ENCODE measurements at regions not wholly inside any gene's neighbourhood (a gene's known extent, or its start where the extent isn't known, plus 50 kb on each side); places are given as distances from the start of the nearest gene placed in this dataset.
"Not testable (repeated sequence)": the region's sequence is repeated elsewhere in the genome, so short reads cannot be mapped to it uniquely, and the experiment has no call there.

DNA sequence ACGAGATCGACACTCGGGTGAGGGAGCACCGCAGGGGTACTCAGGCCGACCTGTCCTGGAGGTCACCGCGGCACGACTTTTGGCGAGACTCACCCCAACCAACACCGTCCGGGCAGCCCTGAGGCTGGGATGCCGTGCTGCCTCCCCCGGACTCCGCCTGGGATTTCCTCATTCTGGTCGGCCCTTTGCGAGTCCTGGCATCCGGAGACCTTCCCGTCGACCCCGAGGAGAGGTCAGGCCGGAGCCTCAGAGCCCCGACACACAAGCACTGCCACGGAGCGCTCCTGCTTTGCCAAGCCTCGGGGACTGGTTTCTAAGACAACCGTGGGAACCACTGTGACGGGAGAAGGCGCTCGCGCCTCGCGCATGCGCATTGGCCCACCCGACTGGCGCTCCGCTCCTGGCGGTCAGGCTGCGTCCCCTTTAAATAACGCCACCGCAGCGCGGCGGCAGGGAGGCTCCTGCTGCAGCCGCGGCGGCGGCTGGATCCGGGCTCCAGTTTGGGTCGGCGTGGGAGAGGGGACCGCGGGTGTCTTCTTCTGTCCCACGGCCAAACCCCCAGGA lies 166.4 kb upstream of the ZNF337 start:
- DNase-seq: peak; percentile 95

DNA sequence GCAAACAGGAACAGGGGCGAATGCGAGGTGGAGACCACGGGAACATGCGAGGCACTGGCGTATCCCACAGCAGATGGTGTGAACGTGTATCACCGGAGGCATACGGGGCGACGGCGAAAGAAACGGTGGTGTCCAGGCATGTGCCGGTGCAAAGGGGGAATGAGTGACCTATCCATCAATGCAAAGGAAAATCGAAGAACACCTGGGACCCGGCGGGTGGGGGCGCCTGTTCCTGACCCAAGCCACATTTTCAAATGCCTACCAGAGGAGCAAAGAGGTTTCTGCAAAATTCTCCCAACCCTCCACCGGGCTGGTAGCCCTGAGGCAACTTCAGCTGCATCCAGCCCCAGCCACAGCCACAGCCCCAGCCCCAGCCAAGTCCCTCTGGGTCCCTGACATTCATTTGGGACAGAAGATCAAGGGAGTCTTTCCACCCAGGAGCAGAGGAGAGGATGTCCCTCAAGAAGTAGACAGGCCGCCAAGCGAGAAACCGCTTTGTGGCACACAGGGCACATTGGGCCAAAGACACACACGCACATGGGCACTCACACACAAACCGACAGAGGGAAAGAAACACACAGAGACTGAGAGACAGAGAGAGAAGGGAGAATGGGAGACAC lies 164.0 kb upstream of the ZNF337 start:
- peak; percentile 28 for DNase-seq

DNA sequence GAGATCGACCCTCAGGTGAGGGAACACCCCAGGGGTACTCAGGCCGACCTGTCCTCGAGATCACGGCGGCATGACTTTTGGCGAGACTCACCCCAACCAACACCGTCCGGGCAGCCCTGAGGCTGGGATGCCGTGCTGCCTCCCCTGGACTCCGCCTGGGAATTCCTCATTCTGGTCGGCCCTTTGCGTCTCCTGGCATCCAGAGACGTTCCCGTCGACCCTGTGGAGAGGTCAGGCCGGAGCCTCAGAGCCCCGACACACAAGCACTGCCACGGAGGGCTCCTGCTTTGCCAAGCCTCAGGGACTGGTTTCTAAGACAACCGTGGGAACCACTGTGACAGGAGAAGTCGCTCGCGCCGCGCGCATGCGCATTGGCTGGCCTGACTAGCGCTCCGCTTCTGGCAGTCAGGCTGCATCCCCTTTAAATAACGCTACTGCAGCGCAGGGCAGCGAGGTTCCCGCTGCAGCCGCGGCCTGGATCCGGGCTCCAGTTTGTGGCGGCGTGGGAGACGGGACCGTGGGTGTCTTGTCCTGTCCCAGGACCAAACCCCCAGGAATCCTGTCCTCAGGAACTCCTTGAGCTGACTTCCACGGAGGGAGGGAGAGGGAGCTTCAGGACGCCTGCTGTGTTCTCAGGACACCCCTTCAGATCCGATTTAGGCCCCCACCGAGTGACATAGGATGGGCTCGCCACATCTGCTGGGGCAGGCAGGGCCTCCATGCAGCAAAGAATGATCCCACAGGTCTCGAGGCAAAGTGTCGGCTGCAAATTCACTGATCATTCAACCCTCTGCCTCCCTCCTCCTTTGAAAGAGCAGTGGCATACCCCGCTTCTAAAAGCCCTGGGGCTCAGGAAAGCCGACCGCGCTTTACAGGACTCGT lies 163.2 kb upstream of the ZNF337 start:
- peak; percentile 91 for DNase-seq

DNA sequence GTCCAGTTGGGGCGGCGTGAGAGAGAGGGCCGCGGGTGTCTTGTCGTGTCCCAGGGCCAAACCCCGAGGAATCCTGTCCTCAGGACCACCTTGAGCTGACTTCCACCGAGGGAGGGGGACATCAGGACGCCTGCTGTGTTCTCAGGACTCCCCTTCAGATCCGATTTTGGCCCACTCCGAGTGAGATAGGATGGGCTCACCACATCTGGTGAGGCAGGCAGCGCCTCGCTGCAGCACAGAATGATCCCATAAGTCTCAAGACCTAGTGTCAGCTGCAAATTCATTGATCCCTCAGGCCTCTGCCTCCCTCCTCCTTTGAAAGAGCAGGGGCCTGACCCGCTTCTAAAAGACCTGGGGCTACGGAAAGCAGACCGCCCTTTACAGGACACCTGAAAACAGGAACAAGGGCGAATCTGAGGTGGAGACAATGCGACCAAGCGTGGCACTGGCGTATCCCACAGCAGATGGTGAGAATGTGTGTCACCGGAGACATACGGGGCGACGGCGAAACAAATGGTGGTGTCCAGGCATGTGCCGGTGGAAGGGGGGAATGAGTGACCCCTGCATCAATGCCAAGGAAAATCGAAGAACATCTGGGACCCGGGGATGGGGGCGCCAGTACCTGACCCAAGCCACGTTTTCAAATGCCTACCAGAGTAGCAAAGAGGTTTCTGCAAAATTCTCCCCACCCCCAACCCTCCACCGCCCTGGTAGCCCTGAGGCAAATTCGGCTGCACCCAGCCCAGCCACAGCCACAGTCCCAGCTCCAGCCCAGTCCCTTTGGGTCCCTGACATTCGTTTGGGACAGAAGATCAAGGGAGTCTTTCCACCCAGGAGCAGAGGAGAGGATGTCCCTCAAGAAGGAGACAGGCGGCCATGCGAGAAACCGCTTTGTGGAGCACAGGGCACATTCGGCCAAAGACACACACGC lies 162.1 kb upstream of the ZNF337 start:
- DNase-seq: peak; percentile 45

DNA sequence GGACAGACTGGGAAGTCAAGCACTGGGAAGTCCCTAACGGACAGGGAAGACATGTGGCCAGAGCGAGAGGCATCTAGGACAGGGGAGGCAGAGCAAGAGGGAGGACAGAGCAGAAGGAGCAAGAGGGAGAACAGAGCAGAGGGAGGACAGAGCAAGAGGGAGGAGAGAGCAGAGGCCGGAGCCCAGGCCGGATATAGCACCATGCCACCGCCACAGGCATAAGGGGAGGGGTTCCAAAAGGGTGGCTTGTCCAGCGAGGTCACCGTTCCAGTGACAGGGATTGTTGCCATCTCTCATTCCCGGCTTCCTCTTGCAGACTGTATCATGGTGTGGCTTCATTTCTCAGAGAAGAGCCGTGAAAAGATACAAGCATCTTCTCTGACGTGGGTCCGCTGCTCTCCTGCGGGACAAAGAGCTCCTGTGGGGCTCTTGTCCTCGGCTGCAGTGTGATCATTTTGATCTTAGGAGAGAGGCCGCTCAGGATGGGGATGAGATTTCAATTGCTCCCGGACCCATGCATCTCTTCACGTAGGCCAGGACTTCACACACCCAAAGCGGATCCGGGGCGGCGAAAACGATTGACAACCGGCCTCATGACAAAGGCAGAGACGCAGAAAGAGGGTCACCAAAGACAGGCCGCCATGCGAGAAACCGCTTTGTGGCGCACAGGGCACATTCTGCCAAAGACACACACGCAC lies 160.6 kb upstream of the ZNF337 start:
- DNase-seq: not testable (repeated sequence)

DNA sequence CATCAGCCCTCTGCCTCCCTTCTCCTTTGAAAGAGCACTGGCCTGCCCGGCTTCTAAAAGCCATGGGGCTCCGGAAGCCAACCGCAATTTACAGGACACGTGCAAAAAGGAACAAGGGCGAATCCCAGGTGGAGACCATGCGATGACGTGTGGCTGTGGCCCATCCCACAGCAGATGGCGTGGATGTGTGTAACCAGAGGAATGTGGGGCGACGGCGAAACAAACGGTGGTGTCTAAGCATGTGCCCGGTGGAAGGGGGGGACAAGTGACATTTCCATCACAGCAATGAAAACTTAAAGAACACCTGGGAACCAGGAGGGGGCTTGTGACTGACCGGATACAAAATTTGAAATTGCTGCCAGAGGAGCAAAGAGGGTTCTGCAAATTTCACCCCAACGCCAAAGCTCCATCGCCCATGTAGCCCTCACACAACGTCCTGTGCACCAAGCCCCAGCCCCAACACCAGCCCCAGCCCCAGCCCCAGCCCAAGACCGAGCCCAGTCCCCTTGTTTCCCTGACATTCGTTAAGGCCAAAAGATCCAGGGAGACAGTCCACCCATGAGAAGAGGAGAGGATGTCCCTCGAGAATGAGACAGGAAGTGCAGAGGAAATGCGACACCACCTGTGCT lies 159.7 kb upstream of the ZNF337 start:
- DNase-seq: no peak

DNA sequence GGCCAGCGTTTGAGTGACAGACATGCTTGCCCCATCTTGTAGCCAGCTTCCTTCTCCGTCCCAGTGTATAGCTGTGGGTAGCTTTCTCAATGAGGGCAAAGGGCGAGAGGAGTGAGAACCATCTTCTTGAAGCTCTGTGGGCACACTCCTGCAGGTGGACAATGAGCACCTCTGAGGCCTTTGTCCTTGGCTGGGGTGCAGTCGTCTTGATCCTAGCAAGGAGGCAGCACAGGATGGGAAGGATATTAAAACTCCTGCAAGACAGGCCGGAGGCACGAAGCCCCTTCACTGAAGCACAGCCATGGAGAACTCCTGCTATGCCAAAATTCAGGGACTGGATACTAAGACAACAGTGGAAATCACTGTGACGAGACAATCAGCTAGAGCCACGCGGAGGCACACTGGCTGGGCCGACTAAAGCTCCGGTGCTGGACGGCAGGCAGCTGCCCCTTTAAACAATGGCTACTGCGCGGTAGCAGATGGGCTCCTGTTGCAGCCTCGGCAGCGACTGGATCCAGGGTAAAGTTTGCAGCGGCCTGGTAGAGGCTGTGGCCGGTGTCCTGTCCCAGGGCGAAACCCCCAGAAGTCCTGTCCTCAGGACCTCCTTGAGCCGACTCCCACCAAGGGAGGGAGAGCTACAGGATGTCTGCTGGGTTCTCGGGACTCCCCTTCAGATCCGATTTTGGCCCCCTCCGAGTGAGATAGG lies 159.0 kb upstream of the ZNF337 start:
- not testable (repeated sequence) for DNase-seq

DNA sequence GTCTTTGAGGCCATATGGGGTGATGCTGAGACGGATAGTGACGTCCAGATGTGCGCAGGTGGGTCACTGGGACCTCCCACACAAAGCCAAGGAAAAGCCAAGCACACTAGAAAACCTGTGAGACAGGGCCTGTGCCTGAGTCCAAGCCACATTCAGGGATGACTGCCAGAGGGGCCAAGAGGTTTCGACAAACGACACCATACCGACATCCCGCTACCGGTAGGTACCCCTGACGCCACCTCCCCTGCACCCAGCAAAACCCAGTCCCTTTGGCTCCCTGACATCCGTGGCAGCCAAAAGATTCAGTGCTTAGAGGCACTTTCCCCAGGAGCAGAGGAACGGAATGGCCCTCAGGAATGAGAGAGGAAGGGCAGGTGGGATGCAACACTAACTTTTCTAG lies 158.0 kb upstream of the ZNF337 start:
- DNase-seq: not testable (repeated sequence)

DNA sequence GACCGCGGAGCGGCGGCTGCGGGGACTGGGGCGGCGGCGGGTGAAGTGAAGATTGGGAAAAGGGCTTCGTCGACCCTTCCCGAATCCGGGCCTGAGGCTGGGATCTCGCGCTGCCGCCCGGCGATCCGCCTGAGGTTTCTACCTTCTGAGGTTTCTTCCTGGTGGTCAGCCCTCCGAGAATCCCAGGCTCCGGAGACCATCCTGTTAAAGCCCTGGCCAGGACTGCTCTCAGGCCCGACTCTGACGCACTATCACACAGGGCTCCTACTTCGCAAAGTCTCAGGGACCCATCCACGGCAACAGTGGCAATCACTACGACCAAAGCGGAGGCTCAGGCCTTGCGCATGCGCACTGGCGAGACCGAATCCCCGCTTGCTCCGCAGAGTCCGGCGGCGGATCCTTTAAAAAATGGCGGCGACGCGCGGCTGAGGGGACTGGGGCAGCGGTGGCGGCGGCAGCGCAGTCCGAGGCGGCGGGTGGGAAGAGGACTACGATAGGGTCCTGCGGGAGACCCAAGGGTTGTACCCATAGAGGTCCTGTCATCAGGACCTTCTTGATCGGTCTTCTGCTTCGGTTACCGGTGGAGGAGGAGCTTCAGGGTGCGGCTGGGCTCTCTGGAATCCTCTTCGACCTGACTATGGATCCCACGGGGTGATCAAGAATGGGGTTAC lies 157.2 kb upstream of the ZNF337 start:
- peak; percentile 90 for DNase-seq

DNA sequence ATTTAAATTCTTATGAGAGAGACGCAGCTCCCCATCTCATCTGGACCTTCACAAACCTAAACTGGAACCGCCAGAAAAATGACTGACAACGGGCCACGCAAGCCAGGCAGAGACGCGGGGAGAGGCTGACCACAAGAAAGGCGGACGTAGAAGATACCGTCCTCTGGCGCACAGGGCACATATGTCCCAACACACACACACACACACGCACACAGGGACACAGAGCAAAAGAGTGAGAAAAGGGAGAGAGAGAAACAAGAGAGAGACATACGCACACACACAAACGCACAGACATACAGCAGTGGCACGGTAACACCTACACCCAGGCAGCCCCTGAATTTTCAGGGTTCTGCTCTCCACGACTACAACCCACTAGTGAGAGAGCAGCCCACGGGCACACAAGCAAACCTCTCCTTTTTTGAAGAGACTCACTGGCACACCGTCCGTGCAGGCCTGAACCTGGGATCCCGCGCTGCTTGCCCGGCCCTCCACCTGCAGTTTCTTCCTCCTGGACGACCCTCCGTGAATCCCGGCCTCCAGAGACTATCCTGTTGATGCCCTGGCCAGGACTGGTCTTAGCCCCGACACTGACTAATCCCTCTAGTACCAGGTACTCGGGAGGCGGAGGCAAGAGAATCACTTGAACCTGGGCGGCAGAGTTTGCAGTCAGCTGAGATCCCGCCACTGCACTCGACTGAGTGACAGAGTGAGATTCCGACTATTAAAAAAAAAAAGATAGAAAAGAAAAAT lies 156.5 kb upstream of the ZNF337 start:
- DNase-seq: peak; percentile 47

DNA sequence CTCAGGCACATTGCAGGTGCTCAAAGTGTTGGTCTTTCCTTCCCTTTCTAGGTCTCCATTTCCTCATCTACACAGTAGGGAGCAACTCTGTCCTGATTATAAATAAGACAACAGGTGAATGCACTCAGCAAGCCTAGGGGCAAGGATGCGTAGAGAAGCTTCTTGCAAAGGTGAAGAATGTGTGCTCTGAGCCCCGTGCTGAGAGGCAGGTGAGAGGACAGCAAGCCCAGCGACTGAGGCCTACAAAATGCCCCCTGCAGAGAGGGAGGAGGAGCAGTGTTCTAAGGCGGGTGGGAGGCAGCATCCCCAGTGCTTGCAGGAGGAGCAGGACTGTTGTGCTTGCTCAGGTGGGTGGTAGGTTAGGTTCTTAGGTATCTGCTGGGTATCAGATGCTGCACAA lies 153.5 kb upstream of the ZNF337 start:
- DNase-seq: not testable (repeated sequence)

DNA sequence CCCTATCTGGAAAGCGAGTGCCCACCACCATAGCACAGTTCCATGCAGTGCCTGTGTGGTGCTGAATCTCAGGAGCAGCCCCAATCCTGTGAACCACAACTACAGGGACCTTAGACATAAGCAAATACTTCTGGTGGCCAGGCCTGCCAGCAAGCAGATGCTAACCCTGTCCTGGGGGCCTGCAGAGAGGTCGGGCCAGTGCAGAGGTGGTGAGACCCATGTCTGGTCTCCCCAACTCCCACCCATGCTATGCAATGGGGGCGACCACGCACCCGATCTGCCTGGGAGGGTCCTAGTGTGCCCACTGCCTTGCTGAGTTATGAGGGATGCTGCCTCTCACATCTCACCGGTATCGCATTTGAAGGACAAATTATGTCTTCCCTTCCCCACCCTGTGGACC lies 151.6 kb upstream of the ZNF337 start:
- DNase-seq: no peak

DNA sequence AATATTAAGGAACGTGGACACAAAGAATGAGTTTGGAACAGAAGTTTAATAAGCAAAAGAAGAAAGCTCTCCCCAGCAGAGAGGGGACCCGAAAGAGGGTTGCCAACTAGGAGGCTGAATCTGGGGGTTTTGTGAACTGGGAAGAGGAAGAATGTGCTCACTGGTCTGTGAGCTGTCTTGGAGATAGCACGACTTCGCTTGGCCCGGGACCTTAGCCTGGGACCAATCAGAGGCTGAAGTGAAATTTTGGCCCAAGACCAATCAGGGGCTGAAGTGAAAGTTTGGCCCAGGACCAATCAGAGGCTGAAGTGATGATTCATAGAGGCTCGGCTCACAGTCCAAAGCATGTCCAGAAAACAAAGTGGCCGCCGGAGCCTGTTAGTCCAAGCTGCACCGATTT lies 148.0 kb upstream of the ZNF337 start:
- not testable (repeated sequence) for DNase-seq

DNA sequence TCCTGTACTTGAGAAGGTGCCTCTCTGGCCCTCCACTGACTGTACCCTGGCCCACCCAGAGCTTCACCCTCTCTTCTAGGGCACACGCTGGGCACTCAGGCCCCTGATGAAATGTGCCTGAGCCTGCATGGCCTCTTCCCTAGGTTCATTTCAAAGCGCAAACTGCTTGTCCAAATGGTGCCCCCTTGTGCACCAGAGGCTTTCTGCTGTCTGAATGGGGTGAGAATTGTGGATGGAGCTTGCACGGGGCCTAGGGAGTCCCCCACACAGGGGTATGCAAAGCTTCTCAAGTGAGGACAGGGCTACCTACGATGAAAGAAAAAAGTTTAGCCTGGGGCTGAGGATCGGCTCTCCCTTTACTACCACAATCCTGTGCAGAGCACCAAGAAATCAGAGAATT lies 116.9 kb upstream of the ZNF337 start:
- not testable (repeated sequence) for DNase-seq

DNA sequence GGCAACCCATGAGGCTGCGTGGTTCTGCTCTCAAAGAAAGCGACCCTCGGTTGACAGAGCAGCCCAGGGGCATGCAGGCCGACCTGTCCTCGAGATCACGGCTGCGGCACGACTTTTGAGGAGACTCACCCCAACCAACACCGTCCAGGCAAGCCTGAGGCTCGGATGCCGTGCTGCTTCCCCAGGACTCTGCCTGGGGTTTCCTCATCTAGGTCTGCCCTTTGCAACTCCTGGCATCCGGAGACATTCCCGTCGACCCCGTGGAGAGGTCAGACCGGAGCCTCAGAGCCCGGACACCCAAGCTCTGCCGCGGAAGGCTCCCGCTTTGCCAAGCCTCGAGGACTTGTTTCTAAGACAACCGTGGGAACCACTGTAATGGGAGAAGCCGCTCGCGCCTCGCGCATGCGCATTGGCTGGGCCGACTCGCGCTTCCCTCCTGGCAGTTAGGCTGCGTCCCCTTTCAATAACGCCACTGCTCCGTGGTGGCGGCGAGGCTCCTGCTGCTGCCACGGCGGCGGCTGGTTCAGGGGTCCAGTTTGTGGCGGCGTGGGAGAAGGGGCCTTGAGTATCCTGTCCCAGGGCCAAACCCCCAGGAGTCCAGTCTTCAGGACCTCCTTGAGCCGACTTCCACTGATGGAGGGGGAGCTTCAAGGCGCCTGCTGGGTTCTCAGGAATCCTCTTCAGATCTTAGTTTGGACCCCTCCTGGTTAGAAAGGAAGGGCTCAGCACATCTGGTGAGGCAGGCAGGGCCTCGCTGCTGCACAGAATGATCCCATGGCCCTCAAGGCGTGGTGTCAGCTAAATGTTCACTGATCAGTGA lies 101.7 kb upstream of the ZNF337 start:
- not testable (repeated sequence) for DNase-seq

DNA sequence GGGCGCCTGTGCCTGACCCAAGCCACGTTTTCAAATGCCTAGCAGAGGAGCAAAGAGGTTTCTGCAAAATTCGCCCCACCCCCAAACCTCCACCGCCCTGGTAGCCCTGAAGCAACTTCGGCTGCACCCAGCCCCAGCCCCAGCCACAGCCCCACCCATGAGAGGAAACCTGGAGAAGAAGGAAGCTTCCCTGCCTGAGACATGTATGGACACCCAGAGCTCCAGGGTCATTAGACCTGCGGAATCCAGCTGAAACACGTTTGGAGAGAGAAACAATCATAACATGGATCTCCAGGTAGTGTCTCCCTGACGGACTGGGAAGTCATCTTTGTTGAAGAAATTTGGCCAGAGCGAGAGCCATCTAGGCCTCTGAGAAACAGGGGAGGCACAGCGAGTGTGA lies 100.4 kb upstream of the ZNF337 start:
- not testable (repeated sequence) for DNase-seq

DNA sequence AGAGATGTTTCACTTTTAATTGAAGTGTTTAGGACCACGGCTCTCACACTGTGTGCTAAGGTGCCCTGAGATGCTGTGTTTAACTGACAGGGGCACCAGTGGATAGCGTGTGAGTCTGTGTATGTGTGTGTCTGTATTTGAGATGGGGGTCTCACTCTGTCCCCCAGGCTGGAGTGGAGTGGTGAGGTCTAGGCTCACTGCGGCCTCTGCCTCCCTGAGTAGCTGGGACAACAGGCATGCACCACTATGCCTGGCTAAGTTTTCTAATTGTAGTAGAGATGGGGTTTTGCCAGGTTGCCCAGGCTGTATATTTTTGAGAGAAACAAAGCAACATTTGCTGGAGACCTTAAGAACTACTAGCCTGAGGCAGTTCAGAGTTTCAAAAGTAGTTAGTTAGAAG lies 80.6 kb upstream of the ZNF337 start:
- DNase-seq: not testable (repeated sequence)

DNA sequence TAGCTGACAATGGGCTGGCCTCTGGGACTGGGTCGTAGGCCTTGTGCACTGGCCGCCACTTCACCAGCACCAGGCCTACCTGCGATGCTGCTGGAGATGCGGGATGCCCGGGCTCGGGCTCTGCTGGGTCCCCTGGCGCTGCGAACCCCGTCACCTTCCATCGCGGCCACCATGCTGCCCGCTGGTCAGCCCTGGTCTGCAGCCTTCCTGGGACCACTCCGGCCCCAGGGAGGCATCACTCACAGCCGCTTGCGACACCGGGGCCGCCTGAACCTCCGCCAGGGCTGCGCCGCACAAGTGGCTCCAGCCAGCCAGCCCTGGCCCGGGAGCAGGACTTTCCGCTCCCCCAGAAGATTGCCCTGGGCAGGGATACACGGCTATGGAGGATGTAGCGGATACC lies 78.1 kb upstream of the ZNF337 start:
- not testable (repeated sequence) for DNase-seq

DNA sequence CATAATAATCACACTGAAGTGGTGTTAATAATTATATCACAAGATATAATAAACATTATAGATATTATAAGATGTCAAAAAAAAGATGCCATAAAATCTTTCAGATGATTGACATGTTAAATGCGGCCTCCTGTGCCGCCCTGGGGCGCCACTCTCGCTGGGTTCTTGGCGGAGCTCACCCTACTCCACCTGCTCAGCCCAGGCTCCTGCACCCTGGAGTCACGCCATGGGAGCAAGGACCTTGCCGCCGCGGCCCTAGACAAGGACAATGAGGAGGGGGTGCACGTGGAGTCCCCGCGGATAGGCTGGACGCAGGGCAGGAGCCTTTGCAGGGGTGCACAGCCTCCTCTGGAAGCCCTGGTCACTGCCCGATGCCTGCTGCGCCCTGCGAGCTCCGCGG lies 77.5 kb upstream of the ZNF337 start:
- DNase-seq: not testable (repeated sequence)
